BLaER1 treated with 17β-estradiol and CSF1 and Interleukin-3, amounts not matched to agents 10 nM and 100 nM (cell line): ENCODE measurements at regions not wholly inside any gene's neighbourhood (a gene's known extent, or its start where the extent isn't known, plus 50 kb on each side); places are given as distances from the start of the nearest gene placed in this dataset.
A peak's percentile ranks its signal among the peaks of the same experiment; 100 is the strongest.
"Not testable (repeated sequence)": the region's sequence is repeated elsewhere in the genome, so short reads cannot be mapped to it uniquely, and the experiment has no call there.

Source experiments
- H3K27ac ChIP-seq, 11 experiments: shearing (Covaris generic); formaldehyde crosslinking; 2 replicates each; pipeline ENCODE4 v1.8.1; 2022
- H3K27me3 ChIP-seq, 11 experiments: shearing (Covaris generic); formaldehyde crosslinking; 2 replicates each; pipeline ENCODE4 v1.8.1; 2022
- H3K36me3 ChIP-seq, 11 experiments: shearing (Covaris generic); formaldehyde crosslinking; 2 replicates each; pipeline ENCODE4 v1.8.1; 2022
- H3K4me1 ChIP-seq, 10 experiments: shearing (Covaris generic); formaldehyde crosslinking; 2 replicates each; pipeline ENCODE4 v1.8.1; 2022
- H3K4me2 ChIP-seq, 11 experiments: shearing (Covaris generic); formaldehyde crosslinking; 2 replicates each; pipeline ENCODE4 v1.8.1; 2022
- H3K4me3 ChIP-seq, 10 experiments: shearing (Covaris generic); formaldehyde crosslinking; 2 replicates each; pipeline ENCODE4 v1.8.1; 2022
- H3K9ac ChIP-seq, 11 experiments: shearing (Covaris generic); formaldehyde crosslinking; 2 replicates each; pipeline ENCODE4 v1.8.1; 2022
- H3K9me3 ChIP-seq, 11 experiments: shearing (Covaris generic); formaldehyde crosslinking; replicated peaks in 1 of 11; 2 replicates each; pipeline ENCODE4 v1.8.1; 2022
- H4K20me1 ChIP-seq, 11 experiments: shearing (Covaris generic); formaldehyde crosslinking; 2 replicates each; pipeline ENCODE4 v1.8.1; 2022
- Cebpa-rat ChIP-seq, 11 experiments: shearing (Covaris generic); IDR thresholded peaks; 2 replicates each; pipeline ENCODE4 v1.8.1; 2022

DNA sequence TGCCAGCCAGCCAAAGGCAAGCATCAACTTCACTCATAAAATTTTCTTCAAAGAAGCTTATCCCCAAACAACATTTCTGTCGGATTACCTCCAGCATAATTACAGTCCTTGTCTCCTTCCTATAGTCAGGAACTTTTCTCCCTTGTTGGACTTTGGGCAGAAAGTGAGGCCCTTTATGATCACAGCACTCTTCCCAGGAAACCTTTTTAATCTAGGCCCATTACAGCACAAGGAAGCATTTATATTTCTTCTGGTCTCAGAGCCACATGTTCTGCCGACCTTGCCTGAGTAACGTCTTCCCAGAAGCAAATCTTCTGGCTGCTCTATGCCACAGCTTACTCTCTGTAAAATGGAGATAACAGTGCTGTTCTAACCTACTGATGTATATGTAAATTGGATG, 437.2 kb upstream of the SLC35B3 start:
- no peaks in the 10 kb centered on the region for H3K36me3 ChIP-seq
- H3K4me1 ChIP-seq, result peaks cover 0 to 4% (median 1%) of the 10 kb centered on the region in 10 experiments; a peak in 8 of 20 replicates
- no peak overlapping the region for H3K4me2 ChIP-seq
- H3K4me3 ChIP-seq, result no peak overlapping the region
- TF ChIP-seq Cebpa-rat (IDR thresholded peaks at IDR 0.05), result no peak
- H4K20me1 ChIP-seq, result no peaks in the 10 kb centered on the region; a peak in 1 of 22 replicates
- H3K27me3 ChIP-seq, result no peaks in the 10 kb centered on the region
- no peak overlapping the region for H3K27ac ChIP-seq
- H3K9me3 ChIP-seq, result no peaks in the 10 kb centered on the region
- no peak overlapping the region for H3K9ac ChIP-seq

GRCh38 chr6:8865451-8865850, 430.1 kb upstream of the SLC35B3 start:
- no peak for TF ChIP-seq Cebpa-rat (IDR thresholded peaks at IDR 0.05)
- H3K27ac ChIP-seq, result no peak overlapping the region
- no peaks in the 10 kb centered on the region; a peak in 1 of 22 replicates for H4K20me1 ChIP-seq
- no peak overlapping the region for H3K9ac ChIP-seq
- no peaks in the 10 kb centered on the region for H3K36me3 ChIP-seq
- H3K27me3 ChIP-seq, result no peaks in the 10 kb centered on the region
- peaks cover 0 to 21% (median 13%) of the 10 kb centered on the region in 10 experiments; a peak in 14 of 20 replicates for H3K4me1 ChIP-seq
- no peak overlapping the region for H3K4me3 ChIP-seq
- H3K4me2 ChIP-seq, result no peak overlapping the region
- H3K9me3 ChIP-seq, result no peaks in the 10 kb centered on the region

DNA sequence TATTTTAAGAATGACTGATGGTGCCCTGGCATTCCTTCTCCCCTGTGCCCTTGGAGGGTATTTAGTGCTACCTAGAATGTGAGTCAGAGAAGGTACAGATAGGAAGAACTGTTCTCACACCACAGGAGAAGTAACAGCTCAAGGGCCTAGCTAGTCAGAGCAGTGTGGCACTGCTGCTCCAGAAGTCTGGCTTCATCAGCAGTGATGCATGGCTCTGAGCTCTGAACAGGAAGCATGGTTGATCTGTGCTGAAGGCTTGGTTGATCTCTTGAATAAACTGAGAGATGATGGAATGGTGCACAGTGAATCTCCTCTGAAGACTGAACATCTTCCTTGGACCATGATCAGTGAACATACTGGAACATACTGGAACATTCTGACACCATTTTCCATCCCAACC, 425.3 kb upstream of the SLC35B3 start:
- TF ChIP-seq Cebpa-rat (IDR thresholded peaks at IDR 0.05), result no peak

GRCh38 chr6:8859501-8859900, 424.2 kb upstream of the SLC35B3 start:
- TF ChIP-seq Cebpa-rat (IDR thresholded peaks at IDR 0.05), result no peak
- Histone ChIP-seq H3K4me1 (peaks cover 0 to 25% (median 14%) of the 10 kb centered on the region in 10 experiments; a peak in 14 of 20 replicates), H3K4me3 (no peak overlapping the region), H4K20me1 (no peaks in the 10 kb centered on the region), H3K4me2 (peak overlapping the region in 5 of 11 experiments; percentile 10 to 52 (median 35); a peak in 8 of 22 replicates), H3K9ac (no peak overlapping the region), H3K27me3 (no peaks in the 10 kb centered on the region), H3K36me3 (no peaks in the 10 kb centered on the region), H3K9me3 (no peaks in the 10 kb centered on the region), H3K27ac (no peak overlapping the region)

More for the DNA sequence above, 425.3 kb upstream of the SLC35B3 start:
- no peak overlapping the region for H3K27ac ChIP-seq
- H3K4me2 ChIP-seq, result peak overlapping the region in 7 of 11 experiments; percentile 12 to 47 (median 23); a peak in 11 of 22 replicates
- no peak overlapping the region for H3K4me3 ChIP-seq
- H3K9ac ChIP-seq, result no peak overlapping the region
- no peaks in the 10 kb centered on the region for H3K36me3 ChIP-seq
- H3K4me1 ChIP-seq, result peaks cover 0 to 25% (median 14%) of the 10 kb centered on the region in 10 experiments; a peak in 14 of 20 replicates
- no peaks in the 10 kb centered on the region for H4K20me1 ChIP-seq
- no peaks in the 10 kb centered on the region for H3K9me3 ChIP-seq
- H3K27me3 ChIP-seq, result no peaks in the 10 kb centered on the region

- no peak for TF ChIP-seq Cebpa-rat (IDR thresholded peaks at IDR 0.05)
- Histone ChIP-seq H4K20me1 (no peaks in the 10 kb centered on the region), H3K4me1 (peaks cover 0 to 25% (median 14%) of the 10 kb centered on the region in 10 experiments; a peak in 14 of 20 replicates), H3K9ac (no peak overlapping the region), H3K36me3 (no peaks in the 10 kb centered on the region), H3K4me2 (peak overlapping the region in 4 of 11 experiments; percentile 23 to 52 (median 41); a peak in 5 of 22 replicates), H3K9me3 (no peaks in the 10 kb centered on the region), H3K27me3 (no peaks in the 10 kb centered on the region), H3K27ac (no peak overlapping the region), H3K4me3 (no peak overlapping the region)
Measured at GRCh38 chr6:8858854-8859331, 423.5 kb upstream of the SLC35B3 start.

GRCh38 chr6:8857160-8857559, 421.8 kb upstream of the SLC35B3 start:
- no peak overlapping the region for H3K4me2 ChIP-seq
- no peak overlapping the region for H3K27ac ChIP-seq
- no peaks in the 10 kb centered on the region for H3K27me3 ChIP-seq
- no peak overlapping the region for H3K9ac ChIP-seq
- no peak overlapping the region for H3K4me3 ChIP-seq
- no peak for TF ChIP-seq Cebpa-rat (IDR thresholded peaks at IDR 0.05)
- no peaks in the 10 kb centered on the region for H4K20me1 ChIP-seq
- peaks cover 0 to 25% (median 14%) of the 10 kb centered on the region in 10 experiments; a peak in 14 of 20 replicates for H3K4me1 ChIP-seq
- no peaks in the 10 kb centered on the region for H3K36me3 ChIP-seq
- no peaks in the 10 kb centered on the region for H3K9me3 ChIP-seq

GRCh38 chr6:8855411-8855810, 420.1 kb upstream of the SLC35B3 start:
- Histone ChIP-seq H3K9ac (no peak overlapping the region), H3K36me3 (no peaks in the 10 kb centered on the region), H3K4me3 (no peak overlapping the region), H3K9me3 (no peaks in the 10 kb centered on the region), H3K27ac (no peak overlapping the region), H4K20me1 (no peaks in the 10 kb centered on the region), H3K4me2 (no peak overlapping the region), H3K4me1 (peaks cover 0 to 13% (median 7%) of the 10 kb centered on the region in 10 experiments; a peak in 13 of 20 replicates), H3K27me3 (no peaks in the 10 kb centered on the region)
- TF ChIP-seq Cebpa-rat (IDR thresholded peaks at IDR 0.05), result no peak

DNA sequence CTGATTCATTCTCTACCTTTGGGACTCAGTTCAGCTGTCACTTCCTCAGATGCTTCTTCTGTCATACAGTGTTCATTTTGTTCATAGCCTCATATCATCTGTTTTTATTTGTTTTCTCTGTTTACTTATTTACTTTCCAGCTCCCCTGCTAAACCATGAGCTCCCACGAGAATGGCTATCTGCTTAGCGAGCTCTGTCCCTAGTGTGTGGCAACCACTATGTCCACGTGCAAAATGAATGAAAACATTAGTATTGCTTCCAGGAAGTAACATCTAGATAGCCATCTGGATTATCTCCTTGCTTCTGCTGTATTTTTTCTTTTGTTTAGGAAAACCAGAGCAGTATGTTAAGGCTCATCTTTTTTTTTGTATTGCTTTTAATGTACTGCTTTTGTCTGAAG, 417.0 kb upstream of the SLC35B3 start:
- no peaks in the 10 kb centered on the region for H3K9me3 ChIP-seq
- H3K4me3 ChIP-seq, result no peak overlapping the region
- H4K20me1 ChIP-seq, result no peaks in the 10 kb centered on the region
- H3K4me2 ChIP-seq, result no peak overlapping the region
- H3K27ac ChIP-seq, result no peak overlapping the region
- H3K36me3 ChIP-seq, result no peaks in the 10 kb centered on the region
- no peaks in the 10 kb centered on the region for H3K27me3 ChIP-seq
- no peaks in the 10 kb centered on the region for H3K4me1 ChIP-seq
- H3K9ac ChIP-seq, result no peak overlapping the region
- TF ChIP-seq Cebpa-rat (IDR thresholded peaks at IDR 0.05), result no peak

- H3K27me3 ChIP-seq, H3K27ac ChIP-seq, H3K36me3 ChIP-seq, H3K4me3 ChIP-seq, H3K9me3 ChIP-seq, H3K9ac ChIP-seq, H4K20me1 ChIP-seq, H3K4me1 ChIP-seq: not testable (repeated sequence)
- H3K4me2 ChIP-seq, result peak overlapping the region in 2 of 11 experiments; percentile 19 to 31; a peak in 4 of 22 replicates
Measured at GRCh38 chr6:8846680-8847079, 411.3 kb upstream of the SLC35B3 start.

DNA sequence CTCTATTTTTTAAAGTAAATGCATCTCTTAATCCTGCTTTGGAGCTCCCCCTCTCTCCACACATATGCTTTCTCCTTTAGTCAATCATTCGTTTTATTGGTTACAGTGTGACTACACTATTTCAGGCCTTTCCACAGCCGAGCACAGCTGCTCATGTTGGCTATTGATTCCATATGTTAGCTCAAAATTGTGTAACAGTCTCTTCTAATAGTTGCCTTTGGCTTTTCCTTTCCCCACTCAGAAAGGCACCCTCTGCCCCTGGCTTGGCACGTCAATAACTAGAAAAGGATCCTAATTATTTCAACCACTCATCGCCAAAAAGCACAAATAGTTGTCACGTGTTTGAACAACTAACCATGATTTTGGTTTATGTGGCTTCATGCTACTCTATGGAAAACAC, 410.3 kb upstream of the SLC35B3 start:
- Histone ChIP-seq H3K4me2 (no peak overlapping the region), H3K4me3 (no peak overlapping the region), H3K4me1 (peaks cover 0 to 7% (median 0%) of the 10 kb centered on the region in 10 experiments; a peak in 3 of 20 replicates), H4K20me1 (no peaks in the 10 kb centered on the region), H3K9ac (no peak overlapping the region), H3K27me3 (no peaks in the 10 kb centered on the region), H3K27ac (no peak overlapping the region), H3K36me3 (no peaks in the 10 kb centered on the region), H3K9me3 (no peaks in the 10 kb centered on the region)
- TF ChIP-seq Cebpa-rat (IDR thresholded peaks at IDR 0.05), result no peak
